ENCODE measurements at regions not wholly inside any gene's neighbourhood (a gene's known extent, or its start where the extent isn't known, plus 50 kb on each side); places are given as distances from the start of the nearest gene placed in this dataset.

DNA sequence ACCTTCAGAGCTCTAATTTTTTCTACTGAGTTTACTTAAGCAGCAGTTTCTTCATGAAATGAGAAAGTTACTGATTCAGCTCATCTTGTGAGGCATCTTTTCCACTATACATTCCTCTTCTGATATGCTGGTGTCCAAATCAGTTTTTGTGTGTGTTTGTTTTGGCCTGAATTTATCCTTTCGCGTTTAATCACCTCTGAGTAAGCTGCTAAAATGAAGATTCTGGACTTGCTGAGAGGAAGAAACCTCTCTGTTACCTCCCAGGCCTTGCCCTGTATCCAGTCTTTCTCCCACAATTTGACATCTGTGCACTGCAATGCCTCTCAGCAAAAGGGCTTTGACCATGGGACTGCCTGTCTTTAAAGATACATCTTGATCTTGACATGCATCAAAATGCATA is 536.2 kb upstream of the NRSN1 start:
- DNase-seq (ENCODE audit: low spot score): no peak

DNA sequence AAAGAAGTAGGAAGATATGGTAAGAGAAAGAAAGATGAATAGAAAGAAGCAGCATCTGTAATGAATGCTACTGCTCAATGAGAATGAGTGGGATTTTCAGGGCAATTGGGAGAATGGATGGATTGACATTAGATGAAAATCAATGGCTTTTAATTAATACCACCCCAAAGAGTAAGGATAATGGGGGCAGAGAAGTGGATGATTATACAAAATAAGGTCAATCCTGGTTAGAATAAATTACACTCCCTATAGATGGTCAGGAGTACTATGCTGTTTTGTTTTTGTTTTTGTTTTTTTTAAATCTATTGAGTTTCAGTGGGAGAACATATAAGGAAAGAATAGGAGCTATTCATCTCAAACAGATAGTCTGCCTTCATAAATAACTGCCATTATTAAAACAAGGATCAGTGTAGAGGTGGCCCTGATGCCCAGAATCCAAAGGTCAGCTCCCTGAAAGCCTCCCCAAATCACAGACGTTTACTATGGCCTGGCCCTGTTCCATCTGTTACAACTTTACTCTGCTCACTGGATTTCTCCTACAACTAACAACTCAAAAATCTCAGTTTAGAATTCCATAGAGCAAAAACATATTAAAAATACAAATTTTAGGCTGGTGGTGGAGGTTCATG is 535.4 kb upstream of the NRSN1 start:
- no peak for DNase-seq (ENCODE audit: low spot score)

DNA sequence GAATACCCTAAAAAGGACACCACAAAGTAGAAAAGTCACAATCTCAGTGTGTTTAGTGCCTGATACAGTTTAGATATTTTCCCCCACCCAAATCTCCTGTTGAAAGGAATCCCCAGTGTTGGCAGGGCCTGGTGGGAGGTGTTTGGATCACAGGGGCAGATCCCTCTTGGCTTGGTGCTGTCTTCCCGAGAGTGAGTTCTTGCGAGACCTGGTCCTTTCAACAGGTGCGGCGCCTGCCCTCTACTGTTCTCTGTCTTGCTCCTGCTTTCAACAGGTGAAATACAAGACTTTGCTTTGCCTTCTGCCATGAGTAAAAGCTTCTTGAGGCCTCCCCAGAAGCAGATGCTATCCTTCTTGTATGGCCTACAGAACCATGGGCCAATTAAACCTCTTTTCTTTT is 534.3 kb upstream of the NRSN1 start:
- no peak for DNase-seq (ENCODE audit: low spot score)

DNA sequence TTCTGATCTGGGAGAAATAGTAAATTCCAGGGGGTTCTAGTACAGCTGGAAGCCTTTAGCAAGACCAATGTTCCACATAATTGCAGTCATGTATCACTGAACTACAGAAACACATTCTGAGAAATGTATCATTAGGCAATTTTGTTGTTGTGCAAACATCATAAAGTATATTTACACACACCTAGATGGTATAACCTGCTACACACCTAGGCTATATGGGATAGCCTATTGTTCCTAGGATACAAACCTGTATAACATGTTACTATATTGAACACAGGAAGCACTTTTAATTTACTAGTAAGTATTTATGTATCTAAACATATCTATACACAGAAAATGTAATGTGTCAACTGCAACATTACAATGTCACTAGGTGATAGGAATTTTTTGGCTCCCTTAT is 525.9 kb upstream of the NRSN1 start:
- no peak for DNase-seq (ENCODE audit: low spot score)

DNA sequence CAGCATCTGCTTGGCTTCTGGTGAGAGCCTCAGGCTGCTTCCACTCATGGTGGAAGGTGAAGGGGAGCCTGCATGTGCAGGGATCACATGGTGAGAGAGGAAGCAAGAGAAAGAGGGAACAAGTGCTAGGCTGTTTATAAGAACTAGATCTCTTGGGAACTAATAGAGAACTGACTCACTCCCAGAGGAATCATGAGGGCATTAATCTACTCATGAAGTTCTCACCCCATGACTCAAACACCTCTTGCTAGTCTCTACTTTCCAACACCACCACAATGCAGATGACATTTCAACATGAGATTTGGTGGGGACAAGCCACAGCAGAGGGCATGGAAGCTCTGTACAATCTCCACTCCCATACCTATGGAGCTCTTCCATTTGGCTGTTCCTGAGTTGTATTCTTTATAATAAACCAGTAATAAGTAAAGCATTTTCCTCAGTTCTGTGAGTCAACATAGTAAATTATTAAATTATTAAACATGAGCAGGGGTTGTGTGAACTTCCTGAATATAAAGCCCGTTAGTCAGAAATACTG is 524.1 kb upstream of the NRSN1 start:
- DNase-seq (ENCODE audit: low spot score): no peak

DNA sequence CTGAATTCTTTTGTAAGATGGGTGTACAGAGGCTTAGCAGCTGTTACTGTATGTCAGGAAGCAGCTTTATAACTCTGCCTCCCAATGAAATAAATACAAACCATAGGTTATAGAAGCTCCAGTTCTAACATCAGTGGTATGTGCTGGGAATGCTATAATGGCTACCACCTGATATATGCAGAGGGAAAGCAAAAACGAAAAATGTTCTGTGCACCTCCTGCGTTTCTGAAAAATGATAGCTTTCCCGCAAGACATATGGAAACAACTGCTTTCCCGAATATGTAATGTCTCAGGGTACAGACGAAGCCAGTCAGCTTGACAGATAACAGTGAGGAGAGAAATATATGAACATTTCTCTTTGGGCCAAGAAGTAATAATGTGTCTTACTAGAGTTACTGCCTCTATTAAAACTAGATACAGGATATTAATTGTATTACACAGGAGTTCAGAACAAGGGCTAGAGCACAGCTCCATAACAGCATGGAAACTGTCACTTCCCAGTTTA is 517.0 kb upstream of the NRSN1 start:
- DNase-seq (ENCODE audit: low spot score): no peak

DNA sequence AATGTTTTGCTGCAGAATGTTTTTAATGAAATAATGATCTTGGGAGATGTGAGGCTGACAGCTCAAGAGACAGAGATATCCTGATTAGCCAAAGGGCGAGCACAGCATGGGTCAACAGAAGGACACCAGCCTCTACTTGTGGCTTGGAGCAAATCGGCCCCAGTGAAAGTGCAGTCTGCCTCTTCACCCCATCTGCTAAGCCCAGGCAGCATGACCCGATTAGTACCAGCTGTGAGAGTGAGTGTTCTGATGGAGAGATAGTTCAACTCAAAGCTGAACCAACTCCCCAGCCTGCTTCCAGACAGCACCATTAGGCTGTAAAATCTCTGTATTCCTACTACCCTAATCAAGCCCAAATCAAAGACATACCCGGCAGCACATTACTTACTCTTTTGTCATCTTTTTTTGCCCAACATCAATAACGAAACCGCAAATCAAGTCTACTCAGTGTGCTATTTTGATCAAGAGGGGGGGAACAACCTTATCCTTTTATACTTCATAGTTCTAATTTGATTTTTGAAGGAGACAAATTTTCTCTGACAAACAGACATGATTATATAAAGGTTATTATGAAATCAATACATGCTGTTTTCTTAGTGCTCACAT is 514.1 kb upstream of the NRSN1 start:
- DNase-seq (ENCODE audit: low spot score): no peak

DNA sequence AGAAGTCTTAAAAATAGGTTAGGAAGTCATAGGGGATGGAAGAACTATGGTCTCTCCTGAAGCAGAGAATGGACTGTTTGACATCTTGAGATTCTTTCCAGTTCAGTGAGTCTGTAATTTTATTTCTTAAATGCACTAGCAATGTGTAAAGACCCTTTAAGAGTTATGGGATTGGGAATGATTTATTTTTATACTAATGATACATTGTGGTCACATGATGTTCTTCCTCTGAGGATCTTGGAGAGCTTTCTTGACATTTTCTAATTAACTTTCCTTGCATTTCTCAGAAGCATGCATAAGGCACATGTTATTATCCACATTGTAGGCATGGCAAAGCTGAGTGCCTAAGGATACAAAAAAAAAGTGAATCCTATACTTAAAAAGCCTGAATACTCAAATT is 507.6 kb upstream of the NRSN1 start:
- no peak for DNase-seq (ENCODE audit: low spot score)

DNA sequence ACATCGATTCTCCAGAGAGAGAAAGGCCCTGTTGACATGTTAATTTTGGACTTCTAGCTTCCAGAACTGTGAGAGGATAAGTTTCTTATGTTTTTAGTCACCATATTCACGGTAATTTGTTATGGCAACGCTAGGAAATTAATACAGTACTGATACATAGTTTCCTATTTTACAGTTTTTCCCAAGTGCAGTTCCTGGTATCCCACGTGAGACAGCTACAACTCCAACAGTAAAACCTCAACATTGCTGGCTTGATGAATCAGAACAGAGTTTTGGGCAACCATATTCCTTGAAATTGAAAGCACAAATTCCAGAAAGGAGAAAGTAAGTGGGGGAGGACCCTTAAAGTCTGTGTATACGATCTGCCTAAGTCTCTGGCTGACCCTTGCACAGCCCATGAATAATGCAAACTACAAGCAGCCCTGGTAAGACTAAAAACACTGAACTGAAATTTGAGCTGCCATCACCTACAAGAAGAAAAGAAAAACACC is 505.1 kb upstream of the NRSN1 start:
- DNase-seq (ENCODE audit: low spot score): no peak

DNA sequence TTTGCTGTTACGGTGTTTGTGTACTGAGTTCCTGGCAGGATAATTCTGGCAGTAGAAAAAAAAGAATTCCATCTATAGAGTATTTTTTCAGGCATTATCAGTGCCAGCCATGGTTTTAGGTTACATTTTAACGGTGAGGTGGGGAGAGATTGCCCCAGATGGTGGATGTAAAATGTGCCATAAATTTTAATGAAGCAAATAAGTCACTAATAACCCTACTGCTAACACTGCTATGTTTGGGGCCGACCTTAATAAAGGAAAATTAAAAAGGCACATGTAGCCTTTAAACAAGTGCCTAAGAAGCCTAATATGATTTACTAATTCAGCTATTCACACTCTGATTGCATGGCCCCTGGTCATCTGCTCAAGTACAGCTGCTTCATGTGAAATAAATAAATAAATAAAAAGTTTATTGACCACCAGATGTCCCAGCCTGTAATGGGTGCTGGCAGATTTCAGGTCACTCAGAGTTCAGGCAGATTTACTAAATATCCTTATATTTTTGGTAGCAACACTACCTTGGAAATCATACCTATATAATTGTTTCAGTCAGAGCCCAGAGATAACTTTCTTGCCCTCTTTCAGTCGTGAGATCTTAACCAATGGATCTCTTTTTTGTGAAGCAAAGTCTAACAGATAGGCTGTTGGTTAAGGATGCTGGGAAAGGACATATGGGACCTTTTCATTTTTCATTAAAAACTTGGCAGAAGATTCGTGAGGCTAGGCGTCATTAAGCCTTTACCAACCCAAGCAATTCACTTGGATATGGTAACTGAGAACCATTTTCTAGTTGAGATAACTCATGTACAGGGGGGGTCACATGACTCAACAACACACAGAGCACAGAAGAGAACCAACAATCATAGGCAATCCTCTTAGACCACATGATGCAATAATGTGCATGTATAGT is 495.0 kb upstream of the NRSN1 start:
- no peak for DNase-seq (ENCODE audit: low spot score)

DNA sequence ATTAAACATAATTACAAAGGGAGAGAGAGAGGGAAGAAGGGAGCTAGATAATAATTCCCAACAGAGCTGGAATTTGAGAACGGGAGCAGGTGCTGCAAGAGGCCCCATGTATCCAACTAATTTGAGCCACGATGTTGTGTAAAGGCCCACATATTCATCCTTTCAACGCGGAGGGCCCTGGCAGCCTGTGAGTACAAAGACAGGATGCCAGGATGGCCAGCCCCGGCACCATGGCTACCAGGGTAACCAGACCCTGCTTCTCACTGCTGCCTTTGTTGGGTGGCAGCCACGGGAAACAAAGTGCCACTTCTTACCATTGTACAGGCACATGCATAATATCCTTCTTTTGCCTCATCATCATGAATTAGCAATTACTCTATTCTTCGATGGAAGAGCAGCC is 492.0 kb upstream of the NRSN1 start:
- no peak for DNase-seq (ENCODE audit: low spot score)

DNA sequence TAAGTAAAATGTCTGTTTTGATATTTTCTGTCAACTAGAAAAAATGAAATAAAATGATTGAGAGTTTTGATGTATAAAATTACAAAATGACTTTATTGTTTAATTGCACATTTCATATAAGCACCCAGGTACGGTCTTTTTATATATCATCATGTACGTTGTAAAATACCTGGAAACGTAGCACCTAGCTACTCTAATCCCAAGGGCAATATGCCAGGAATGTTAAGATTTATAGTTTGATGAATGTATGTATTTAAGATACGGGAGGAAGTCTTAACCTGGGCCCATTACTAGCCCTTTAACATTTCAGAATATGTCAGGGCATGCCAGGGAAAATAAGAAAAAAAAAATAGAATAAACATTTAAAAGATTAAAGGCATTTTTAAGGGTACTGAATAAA is 490.9 kb upstream of the NRSN1 start:
- no peak for DNase-seq (ENCODE audit: low spot score)

DNA sequence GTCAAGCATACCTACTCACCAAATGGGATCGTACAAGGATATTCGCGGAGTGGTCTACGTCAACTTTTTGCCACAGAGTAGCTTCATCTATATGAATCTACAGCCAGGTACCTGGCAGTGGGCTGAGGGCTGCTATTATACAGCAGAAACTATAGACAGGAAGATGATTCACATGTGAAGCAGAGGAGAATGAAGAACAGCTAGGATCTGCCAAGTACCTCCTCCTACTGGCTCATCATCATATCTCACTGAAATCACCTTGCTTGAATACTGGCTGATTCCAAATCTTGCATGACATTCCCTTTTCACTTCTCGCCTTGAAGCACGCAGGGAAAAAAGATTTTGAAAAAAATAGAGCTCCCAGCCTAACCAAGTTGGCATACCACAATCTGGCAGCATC is 488.7 kb upstream of the NRSN1 start:
- no peak for DNase-seq (ENCODE audit: low spot score)

DNA sequence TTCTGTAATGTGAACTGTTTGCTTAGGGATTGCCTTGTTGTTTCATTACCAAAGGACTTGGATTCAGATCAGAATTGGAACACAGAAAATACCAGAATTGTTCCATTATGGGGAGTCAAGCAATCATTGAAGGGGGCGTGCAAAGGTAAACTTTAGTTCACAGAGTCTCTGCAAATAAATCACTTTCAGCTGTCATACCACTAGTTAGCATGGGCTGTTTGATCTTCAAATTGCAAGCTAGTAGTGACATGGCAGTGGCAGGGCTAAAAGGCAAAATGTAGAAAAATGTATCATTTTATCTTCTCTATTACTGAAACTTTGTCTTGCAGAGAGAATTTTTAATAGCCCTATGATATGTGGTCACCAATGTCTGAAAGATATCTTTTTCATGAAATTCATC is 483.2 kb upstream of the NRSN1 start:
- DNase-seq (ENCODE audit: low spot score): no peak

DNA sequence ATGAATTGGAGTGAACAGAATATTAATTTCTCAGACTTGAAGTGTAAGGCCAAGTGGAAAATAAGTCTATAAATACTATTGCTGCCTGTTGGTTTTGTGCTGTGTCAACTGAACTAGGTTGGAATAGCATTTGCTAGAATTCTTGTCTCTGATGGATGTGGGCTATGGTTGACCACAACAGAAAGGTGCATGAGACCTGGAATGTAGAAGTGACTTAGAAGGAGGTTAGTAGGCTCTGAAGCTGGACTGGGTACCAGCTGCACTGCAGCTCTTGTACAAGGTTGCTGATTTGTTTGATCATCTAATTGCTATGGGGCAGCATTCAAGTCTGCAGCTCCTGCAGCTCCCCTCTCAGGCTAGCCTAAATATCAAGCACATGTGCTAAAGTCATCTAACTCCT is 479.0 kb upstream of the NRSN1 start:
- no peak for DNase-seq (ENCODE audit: low spot score)

DNA sequence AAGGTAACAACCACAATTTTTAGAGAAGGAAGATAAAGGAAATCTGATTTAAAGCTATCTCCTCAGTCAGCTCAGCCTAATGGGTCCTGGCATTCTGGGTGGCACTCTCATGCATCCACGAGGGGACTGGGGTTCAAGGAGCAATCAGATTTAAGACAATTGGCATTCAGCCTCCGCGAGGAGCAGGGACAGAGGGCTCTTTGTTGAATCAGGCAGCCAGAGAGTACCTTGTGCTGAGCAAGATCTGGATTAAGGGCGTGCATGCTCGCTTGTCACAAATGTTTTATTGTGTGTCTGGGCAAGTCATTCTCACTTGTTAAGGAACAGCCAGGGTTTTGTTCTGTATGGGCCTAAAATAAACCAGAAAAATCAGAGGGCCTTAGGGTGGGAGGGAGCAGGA is 475.3 kb upstream of the NRSN1 start:
- no peak for DNase-seq (ENCODE audit: low spot score)

DNA sequence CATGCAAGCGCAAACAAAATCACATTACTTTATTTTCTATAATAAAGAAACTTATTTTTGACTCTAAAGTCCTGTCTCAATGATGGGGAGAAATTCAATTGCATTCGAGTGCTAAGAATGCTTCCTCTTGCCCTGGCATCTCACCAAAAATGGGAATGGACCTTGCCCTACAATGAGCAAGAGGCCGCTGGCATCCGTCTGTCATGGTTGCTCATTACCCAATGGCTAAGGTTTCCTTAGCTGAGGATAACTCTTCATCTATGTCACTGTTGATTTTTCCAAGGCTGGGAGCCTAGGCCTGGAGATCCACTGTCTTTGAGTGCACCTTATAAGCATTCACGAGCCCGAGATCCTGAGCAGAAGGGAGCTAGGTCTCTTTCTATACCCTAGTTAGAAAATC is 471.3 kb upstream of the NRSN1 start:
- DNase-seq (ENCODE audit: low spot score): no peak

DNA sequence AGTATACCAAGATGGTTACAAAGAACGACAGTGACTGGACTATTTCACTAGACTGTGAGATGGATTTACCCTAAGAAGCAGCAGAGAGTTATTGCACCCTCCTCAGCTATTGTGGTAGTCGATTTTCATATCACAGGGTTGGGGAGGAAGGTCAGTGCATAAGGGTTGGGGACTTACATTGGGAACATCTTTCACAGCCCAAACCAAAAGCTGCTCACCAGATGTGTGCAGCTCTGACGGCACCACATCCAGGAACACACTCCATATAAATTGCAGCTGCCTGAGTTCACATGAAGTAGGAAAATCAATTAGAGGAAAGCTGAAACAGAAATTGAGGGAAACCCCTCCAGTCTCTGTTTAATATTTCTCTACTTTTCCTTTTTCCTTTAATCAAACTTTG is 470.5 kb upstream of the NRSN1 start:
- no peak for DNase-seq (ENCODE audit: low spot score)

DNA sequence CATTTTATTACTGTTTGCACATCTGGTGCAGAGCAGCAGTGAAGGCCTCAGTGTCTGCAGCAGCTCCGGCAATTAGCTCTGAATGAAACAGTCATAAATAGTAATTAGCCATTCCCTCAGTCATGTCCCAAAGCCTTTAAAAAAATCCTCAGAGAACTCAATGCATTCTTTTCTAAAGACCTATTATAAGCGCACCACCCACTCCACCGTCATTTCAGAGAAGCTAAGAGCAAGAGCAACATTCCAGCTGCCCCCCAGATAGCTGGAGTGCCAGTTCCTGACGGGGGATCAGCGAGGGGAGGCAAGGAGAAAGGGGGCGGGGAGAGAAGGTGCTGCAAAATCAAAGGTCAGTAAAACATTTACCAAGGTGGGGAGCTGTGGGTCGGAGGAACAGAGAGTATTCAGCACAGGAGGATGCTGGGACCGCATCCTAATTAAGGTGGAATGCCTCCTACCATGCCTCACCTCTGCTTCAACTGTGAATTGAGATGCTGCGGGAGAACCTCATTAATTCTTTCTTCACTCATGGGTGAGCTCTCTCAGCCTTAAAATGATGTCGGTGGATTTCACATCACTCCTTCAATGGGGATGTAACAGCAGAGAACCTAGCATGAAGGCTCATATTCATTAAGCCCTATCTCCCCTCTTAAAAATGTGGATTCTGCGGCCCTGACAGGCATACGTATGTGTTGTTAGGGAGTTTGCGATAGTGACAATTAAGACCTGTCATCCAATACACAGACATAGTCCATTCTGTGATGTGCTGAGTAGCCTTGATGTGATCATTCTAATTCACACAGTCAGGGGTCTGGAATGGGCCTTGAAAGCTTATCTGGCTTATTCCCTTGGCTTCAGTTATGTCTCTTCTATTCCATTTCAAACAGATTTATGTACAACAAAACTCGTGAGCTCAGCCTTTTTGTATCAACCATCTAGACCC is 469.5 kb upstream of the NRSN1 start:
- DNase-seq (ENCODE audit: low spot score): no peak

DNA sequence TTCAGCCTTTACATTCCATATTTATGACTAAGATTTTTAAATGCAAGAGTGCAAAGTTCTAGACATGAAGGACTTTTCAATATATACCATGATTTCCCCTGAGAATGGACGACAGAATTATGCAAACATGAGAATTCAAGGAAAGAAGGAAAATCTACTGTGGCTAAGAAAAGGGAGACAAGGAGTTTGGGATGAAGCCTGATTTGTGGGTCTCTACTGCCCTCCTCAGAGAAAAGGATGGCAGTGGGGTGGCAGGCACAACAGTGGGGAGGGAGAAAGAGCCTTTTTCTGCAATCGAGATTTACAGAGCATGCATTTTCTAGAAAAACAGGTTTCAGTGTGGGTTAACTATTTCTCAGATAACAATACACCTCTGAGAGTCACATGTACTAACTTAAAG is 466.9 kb upstream of the NRSN1 start:
- DNase-seq (ENCODE audit: low spot score): no peak

DNA sequence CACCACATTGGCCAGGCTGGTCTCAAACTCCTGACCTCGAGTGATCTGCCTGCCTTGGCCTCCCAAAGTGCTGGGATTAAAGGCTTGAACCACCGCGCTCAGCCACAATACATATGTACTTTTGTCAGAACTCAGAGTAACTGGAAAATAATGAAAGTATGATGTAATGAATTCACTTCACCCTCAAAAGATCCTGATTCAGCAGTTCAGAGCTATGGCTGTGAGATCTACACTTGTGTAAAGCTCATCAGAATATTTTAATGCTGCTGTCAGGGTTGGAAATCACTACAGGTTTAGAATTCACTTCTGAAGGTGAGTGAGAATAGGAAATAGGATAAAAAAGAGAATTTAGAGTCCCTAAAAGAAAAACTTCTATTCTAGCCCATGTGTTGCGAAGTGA is 464.5 kb upstream of the NRSN1 start:
- no peak for DNase-seq (ENCODE audit: low spot score)

DNA sequence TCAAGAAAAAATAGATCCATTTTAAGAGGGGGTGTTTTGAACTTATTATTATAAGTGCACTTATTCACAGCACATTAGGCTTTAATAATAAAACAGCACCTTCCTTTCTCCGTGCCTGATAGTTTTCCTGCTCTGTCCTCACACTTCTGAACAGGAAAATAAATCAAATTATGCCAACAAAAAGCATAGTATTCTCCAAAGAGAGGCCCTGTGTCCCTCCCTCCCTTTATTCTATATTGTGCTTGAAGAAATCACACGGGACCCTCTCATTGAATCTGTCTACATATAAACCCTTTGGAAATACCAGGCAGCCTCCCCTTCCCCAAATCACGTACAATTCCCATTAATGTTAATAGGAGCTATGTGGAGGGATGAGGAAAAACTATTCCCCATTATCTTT is 462.9 kb upstream of the NRSN1 start:
- no peak for DNase-seq (ENCODE audit: low spot score)

Measured in NAMALWA (cell line).